IMR-90 (cell line): ENCODE measurements at regions not wholly inside any gene's neighbourhood (a gene's known extent, or its start where the extent isn't known, plus 50 kb on each side); places are given as distances from the start of the nearest gene placed in this dataset.
"Not testable (repeated sequence)": the region's sequence is repeated elsewhere in the genome, so short reads cannot be mapped to it uniquely, and the experiment has no call there.

Experiments
- CEBPB ChIP-seq: IDR thresholded peaks from 2 replicates; pipeline ENCODE4 v1.6.1; 2012; ENCODE audit warnings: low read depth, low read length, improper control_type of control experiment
- CHD1 ChIP-seq: IDR thresholded peaks from 2 replicates; pipeline ENCODE4 v1.6.1; 2012; ENCODE audit warnings: low read depth, low read length, improper control_type of control experiment
- CTCF ChIP-seq: conservative IDR thresholded peaks from 2 replicates; pipeline ENCODE4 v1.5.1; 2012; ENCODE audit warnings: mild to moderate bottlenecking, low read depth, low read length, improper control_type of control experiment
- ELK1 ChIP-seq: fragments of 150-350 bp; IDR thresholded peaks from 2 replicates; pipeline ENCODE4 v1.6.1; 2016; ENCODE audit warnings: low read depth, mild to moderate bottlenecking, low read length, moderate library complexity, borderline replicate concordance
- FOS ChIP-seq: fragments of 150-350 bp; IDR thresholded peaks from 2 replicates; pipeline ENCODE4 v1.6.1; 2016; ENCODE audit warnings: low read depth, low read length
- MAFK ChIP-seq: IDR thresholded peaks from 2 replicates; pipeline ENCODE4 v1.6.1; 2012; ENCODE audit warnings: low read depth, low read length, improper control_type of control experiment
- MXI1 ChIP-seq: IDR thresholded peaks from 2 replicates; pipeline ENCODE4 v1.6.1; 2012; ENCODE audit warnings: low read depth, mild to moderate bottlenecking, low read length, moderate library complexity, borderline replicate concordance
- POLR2A ChIP-seq: IDR thresholded peaks from 2 replicates; pipeline ENCODE4 v1.6.1; 2012; ENCODE audit warnings: mild to moderate bottlenecking, low read depth, low read length
- RAD21 ChIP-seq: IDR thresholded peaks from 2 replicates; pipeline ENCODE4 v1.6.1; 2012; ENCODE audit warnings: low read length, improper control_type of control experiment
- RFX5 ChIP-seq: IDR thresholded peaks from 2 replicates; pipeline ENCODE4 v1.8.0; 2012; ENCODE audit warnings: low read depth, mild to moderate bottlenecking, low read length, moderate library complexity
- SMC3 ChIP-seq: fragments of 150-350 bp; IDR thresholded peaks from 2 replicates; pipeline ENCODE4 v1.6.1; 2016; ENCODE audit warnings: low read depth, mild to moderate bottlenecking, antibody characterized with exemption, low read length, moderate library complexity
- USF2 ChIP-seq: fragments of 150-350 bp; IDR thresholded peaks from 2 replicates; pipeline ENCODE4 v1.6.1; 2017; ENCODE audit warnings: mild to moderate bottlenecking, antibody characterized with exemption, low read length, low read depth

- TF ChIP-seq POLR2A, SMC3, RAD21, RFX5, CTCF, ELK1, MAFK, CHD1, FOS, USF2, CEBPB, MXI1: not testable (repeated sequence)
Measured at GRCh38 chr10:38310111-38310510, 216.0 kb downstream of the ZNF37A start.
